HCT116 (cell line): ENCODE measurements at regions not wholly inside any gene's neighbourhood (a gene's known extent, or its start where the extent isn't known, plus 50 kb on each side); places are given as distances from the start of the nearest gene placed in this dataset.

Experiments used
- ATAC-seq: fragments of 200-7000 bp; cut with Tn5 transposase; 2 replicates; pipeline ENCODE4 v1.9.1; 2020; ENCODE audit warnings: mild to moderate bottlenecking, moderate library complexity
- BruUV-seq: library from RNA; stranded (reverse); fragments of 400-500 nt; replicated peaks from 2 replicates; lab custom pipeline; 2021; lab: Mats Ljungman, UMichigan
- CTCF ChIA-PET: fragments of 300-600 bp; sonication (Branson Sonifier 250); formaldehyde crosslinking; loops from one replicate; lab custom pipeline; 2021; ENCODE audit warnings: antibody characterized with exemption; lab: Charles Lee
- POLR2A ChIA-PET: fragments of 300-600, 350-600 bp; sonication (Branson Sonifier 250); formaldehyde crosslinking; loops from one replicate; lab custom pipeline; 2021; ENCODE audit warnings: antibody characterized with exemption; lab: Charles Lee
- RAD21 ChIA-PET, 2 experiments: fragments of 300-600 bp; sonication (Branson Sonifier 250); formaldehyde crosslinking; loops; one replicate each; lab custom pipeline; 2023; ENCODE audit warnings: low total read pairs in 2 of 2; ENCODE audit not compliant: uncharacterized antibody in 2 of 2, unreplicated experiment in 2 of 2, low non-redundant PET in 1 of 2; lab: Charles Lee
- DNase-seq: peaks from one replicate; pipeline ENCODE4 v3.0.0-alpha.2; 2010; ENCODE audit warnings: low read depth, low spot score
- H2AFZ ChIP-seq: fragments of 200-600 bp; shearing (Covaris generic), sonication (generic); 2 replicates; pipeline ENCODE4 v1.6.1; 2017; ENCODE audit warnings: low read depth, mixed run types, mixed read lengths, antibody characterized with exemption, low read length; ENCODE audit not compliant: poor library complexity, severe bottlenecking
- H3K27ac ChIP-seq: 2 replicates; pipeline ENCODE4 v1.5.1; 2012; ENCODE audit warnings: low read depth, low read length
- H3K27me3 ChIP-seq: fragments of 200-600 bp; sonication (generic); 2 replicates; pipeline ENCODE4 v1.6.1; 2016; ENCODE audit warnings: mixed run types, low read length, mixed read lengths; ENCODE audit not compliant: insufficient read depth
- H3K36me3 ChIP-seq, 2 experiments: fragments of 200-500 bp in 1 of 2; fragments of 200-600 bp in 1 of 2; sonication (Bioruptor generic) in 1 of 2; sonication (generic) in 1 of 2; 2 replicates each; pipeline versions ENCODE4 v1.5.1 to v1.6.1; 2014 to 2016; ENCODE audit warnings: low read length in 2 of 2, inconsistent platforms in 1 of 2, mixed read lengths in 1 of 2, mixed run types in 1 of 2; ENCODE audit not compliant: insufficient read depth in 2 of 2, control insufficient read depth in 1 of 2
- H3K4me1 ChIP-seq, 2 experiments: fragments of 200-600 bp in 1 of 2; sonication (generic) in 1 of 2; 2 replicates each; pipeline versions ENCODE4 v1.5.1 to v1.6.1; 2012 to 2017; ENCODE audit warnings: low read length in 2 of 2, inconsistent platforms in 1 of 2, mild to moderate bottlenecking in 1 of 2, mixed read lengths in 1 of 2, mixed run types in 1 of 2, moderate library complexity in 1 of 2; ENCODE audit not compliant: insufficient read depth in 2 of 2, control insufficient read depth in 1 of 2
- H3K4me2 ChIP-seq: fragments of 200-600 bp; sonication (generic); 2 replicates; pipeline ENCODE4 v1.6.1; 2017; ENCODE audit warnings: mixed run types, low read length, mixed read lengths
- H3K4me3 ChIP-seq, 2 experiments: fragments of 200-600 bp in 1 of 2; sonication (generic) in 1 of 2; replicated peaks in 1 of 2; 2 replicates each; pipeline ENCODE4 v1.5.1; 2011 to 2016; ENCODE audit warnings: low read length in 2 of 2, control low read depth in 1 of 2, low read depth in 1 of 2, mild to moderate bottlenecking in 1 of 2, mixed read lengths in 1 of 2, mixed run types in 1 of 2
- H3K79me2 ChIP-seq: fragments of 200-600 bp; sonication (generic); 2 replicates; pipeline ENCODE4 v1.6.1; 2017; ENCODE audit warnings: mild to moderate bottlenecking, mixed run types, low read length, moderate library complexity, mixed read lengths; ENCODE audit not compliant: insufficient read depth
- H3K9ac ChIP-seq: fragments of 200-600 bp; sonication (generic); 2 replicates; pipeline ENCODE4 v1.6.1; 2016; ENCODE audit warnings: low read length, mixed read lengths
- H3K9me2 ChIP-seq: fragments of 200-600 bp; sonication (generic), shearing (Covaris generic); 2 replicates; pipeline ENCODE4 v1.6.1; 2017; ENCODE audit warnings: mixed run types, mild to moderate bottlenecking, moderate library complexity; ENCODE audit not compliant: insufficient read depth
- H3K9me3 ChIP-seq, 2 experiments: fragments of 200-500 bp in 1 of 2; fragments of 200-600 bp in 1 of 2; sonication (Bioruptor generic) in 1 of 2; sonication (generic) in 1 of 2; 2 replicates each; pipeline ENCODE4 v1.6.1; 2014 to 2017; ENCODE audit warnings: low read length in 2 of 2, mixed read lengths in 2 of 2, inconsistent platforms in 1 of 2, low read depth in 1 of 2, mild to moderate bottlenecking in 1 of 2, mixed run types in 1 of 2, moderate library complexity in 1 of 2; ENCODE audit not compliant: control insufficient read depth in 1 of 2, insufficient read depth in 1 of 2
- H4K20me1 ChIP-seq: fragments of 200-600 bp; sonication (generic), shearing (Covaris generic); 2 replicates; pipeline ENCODE4 v1.6.1; 2017; ENCODE audit warnings: mixed run types, mild to moderate bottlenecking, moderate library complexity; ENCODE audit not compliant: insufficient read depth
- CBX3 ChIP-seq: IDR thresholded peaks from 2 replicates; pipeline ENCODE4 v1.6.1; 2012; ENCODE audit warnings: low read depth
- CTCF ChIP-seq, 3 experiments: fragments of 200-600 bp in 1 of 3; sonication (generic) in 1 of 3; IDR thresholded peaks in 2 of 3; conservative IDR thresholded peaks in 1 of 3; 2 replicates each; pipeline ENCODE4 v1.5.1; 2012 to 2017; ENCODE audit warnings: low read depth in 2 of 3, low read length in 2 of 3, antibody characterized with exemption in 1 of 3, borderline replicate concordance in 1 of 3, control low read depth in 1 of 3, mild to moderate bottlenecking in 1 of 3, mixed read lengths in 1 of 3, mixed run types in 1 of 3, moderate library complexity in 1 of 3; ENCODE audit not compliant: insufficient read depth in 1 of 3
- EGR1 ChIP-seq: IDR thresholded peaks from 2 replicates; pipeline ENCODE4 v1.6.1; 2012; ENCODE audit warnings: low read depth
- ELF1 ChIP-seq: IDR thresholded peaks from 2 replicates; pipeline ENCODE4 v1.6.1; 2012; ENCODE audit warnings: low read depth, borderline replicate concordance
- EZH2phosphoT487 ChIP-seq: fragments of 200-600 bp; IDR thresholded peaks from 2 replicates; pipeline ENCODE4 v1.6.1; 2018; ENCODE audit warnings: antibody characterized with exemption, borderline replicate concordance
- FOSL1 ChIP-seq: IDR thresholded peaks from 2 replicates; pipeline ENCODE4 v1.6.1; 2012; ENCODE audit warnings: low read depth
- JUND ChIP-seq: IDR thresholded peaks from 2 replicates; pipeline ENCODE4 v1.6.1; 2012
- MAX ChIP-seq: IDR thresholded peaks from 2 replicates; pipeline ENCODE4 v1.6.1; 2012
- POLR2A ChIP-seq: IDR thresholded peaks from 2 replicates; pipeline ENCODE4 v1.7.0; 2011; ENCODE audit warnings: borderline replicate concordance; ENCODE audit not compliant: insufficient read depth, insufficient read length; ENCODE audit errors: extremely low read depth
- RAD21 ChIP-seq: IDR thresholded peaks from 2 replicates; pipeline ENCODE4 v1.6.1; 2012; ENCODE audit warnings: low read depth, mild to moderate bottlenecking
- REST ChIP-seq: IDR thresholded peaks from 2 replicates; pipeline ENCODE4 v1.6.1; 2012; ENCODE audit warnings: low read depth
- SP1 ChIP-seq: IDR thresholded peaks from 2 replicates; pipeline ENCODE4 v1.6.1; 2012; ENCODE audit warnings: low read depth
- SRF ChIP-seq: IDR thresholded peaks from 2 replicates; pipeline ENCODE4 v1.6.1; 2012; ENCODE audit warnings: low read depth
- ZBTB33 ChIP-seq: IDR thresholded peaks from 2 replicates; pipeline ENCODE4 v1.6.1; 2011; ENCODE audit warnings: mild to moderate bottlenecking, low read length, moderate library complexity; ENCODE audit not compliant: insufficient replicate concordance; ENCODE audit errors: extremely low read depth
- ZFX ChIP-seq: fragments of 450-650 bp; IDR thresholded peaks from 2 replicates; pipeline ENCODE4 v1.6.1; 2017
- intact Hi-C: fragments of 100-400 bp; cut with micrococcal nuclease; formaldehyde crosslinking; loops from 2 replicates; pipeline ENCODE4 v1.10.0; 2022

- CTCF ChIA-PET, result no interaction called here
- no peaks in the 10 kb centered on the region for H3K4me1 ChIP-seq
Measured at GRCh38 chr5:4700069-4700468, 440.1 kb upstream of the ADAMTS16 start.

More at GRCh38 chr5:4700069-4700468, 440.1 kb upstream of the ADAMTS16 start:
- TF ChIP-seq POLR2A (no peak), FOSL1 (no peak), ZFX (no peak), RAD21 (no peak), JUND (no peak), REST (no peak), SP1 (no peak), SRF (no peak), ELF1 (no peak), CTCF (IDR thresholded peaks at IDR 0.05 in 2 of 3, conservative IDR thresholded peaks at IDR 0.05 in 1 of 3; ENCODE audit: borderline replicate concordance in 1 of 3, insufficient read depth in 1 of 3, low read depth in 2 of 3, low read length in 2 of 3) (no peak), ZBTB33 (no peak), CBX3 (no peak), MAX (no peak), EGR1 (no peak), EZH2phosphoT487 (no peak)
- Histone ChIP-seq H3K79me2 (no peaks in the 10 kb centered on the region), H3K27ac (no peak overlapping the region), H3K9me2 (no peaks in the 10 kb centered on the region), H3K9me3 (peaks cover 0 to 9% of the 10 kb centered on the region in 2 experiments; a peak in 2 of 4 replicates), H3K36me3 (no peaks in the 10 kb centered on the region), H3K27me3 (no peaks in the 10 kb centered on the region), H3K4me2 (no peak overlapping the region), H2AFZ (no peak overlapping the region), H3K9ac (no peak overlapping the region), H4K20me1 (no peaks in the 10 kb centered on the region), H3K4me3 (no peak overlapping the region)
- no TSS peak for BruUV-seq
- RAD21 ChIA-PET, result no interaction called here
- intact Hi-C loops, result no loop called here
- no peak for DNase-seq
- POLR2A ChIA-PET, result no interaction called here
- ATAC-seq, result no peak
